ENCODE measurements at regions not wholly inside any gene's neighbourhood (a gene's known extent, or its start where the extent isn't known, plus 50 kb on each side); places are given as distances from the start of the nearest gene placed in this dataset.

DNA sequence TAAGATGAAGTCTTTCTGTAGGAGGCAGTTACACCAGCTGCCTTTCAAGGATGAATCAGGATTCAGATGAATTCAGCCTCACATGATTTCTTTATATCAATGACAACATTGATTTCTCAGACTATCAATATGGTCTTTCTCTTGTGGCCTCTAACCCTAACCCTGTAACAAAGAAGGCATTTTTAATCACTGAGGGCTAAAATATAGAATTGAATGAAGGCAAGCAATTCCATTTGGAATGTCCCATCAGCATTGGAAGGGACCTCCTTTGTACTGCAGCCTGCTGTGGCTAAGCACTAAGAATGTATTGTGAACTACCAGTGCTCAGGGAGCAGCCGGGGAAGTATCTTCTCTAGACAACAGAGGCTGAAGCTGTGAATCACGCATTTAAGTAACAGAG, 90.6 kb upstream of the FRMD6 start:
- Histone ChIP-seq H3K4me3 (ENCODE audit: low read depth in 1 of 2, low read length in 2 of 2) (no peak overlapping the region), H3K4me1 (ENCODE audit: insufficient read depth, low read length) (peaks cover 20% of the 10 kb centered on the region), H3K9ac (ENCODE audit: low read depth, low read length) (no peak overlapping the region), H2AFZ (ENCODE audit: low read depth, low read length) (no peak overlapping the region), H3K36me3 (ENCODE audit: insufficient read depth, low read length) (no peaks in the 10 kb centered on the region), H3K4me2 (ENCODE audit: insufficient read depth, low read length) (no peak overlapping the region), H3K27me3 (ENCODE audit: insufficient read depth, low read length, poor library complexity) (no peaks in the 10 kb centered on the region), H3K9me3 (ENCODE audit: insufficient read depth, low read length, severe bottlenecking) (no peaks in the 10 kb centered on the region), H4K20me1 (ENCODE audit: insufficient read depth, low read length) (no peaks in the 10 kb centered on the region), H3K79me2 (ENCODE audit: insufficient read depth, low read length) (no peaks in the 10 kb centered on the region), H3K27ac (ENCODE audit: low read length) (no peak overlapping the region)
- no peak for TF ChIP-seq EZH2 (IDR thresholded peaks at IDR 0.05; ENCODE audit: borderline replicate concordance, low read depth, low read length, severe bottlenecking)
- TF ChIP-seq, protein P1, sequence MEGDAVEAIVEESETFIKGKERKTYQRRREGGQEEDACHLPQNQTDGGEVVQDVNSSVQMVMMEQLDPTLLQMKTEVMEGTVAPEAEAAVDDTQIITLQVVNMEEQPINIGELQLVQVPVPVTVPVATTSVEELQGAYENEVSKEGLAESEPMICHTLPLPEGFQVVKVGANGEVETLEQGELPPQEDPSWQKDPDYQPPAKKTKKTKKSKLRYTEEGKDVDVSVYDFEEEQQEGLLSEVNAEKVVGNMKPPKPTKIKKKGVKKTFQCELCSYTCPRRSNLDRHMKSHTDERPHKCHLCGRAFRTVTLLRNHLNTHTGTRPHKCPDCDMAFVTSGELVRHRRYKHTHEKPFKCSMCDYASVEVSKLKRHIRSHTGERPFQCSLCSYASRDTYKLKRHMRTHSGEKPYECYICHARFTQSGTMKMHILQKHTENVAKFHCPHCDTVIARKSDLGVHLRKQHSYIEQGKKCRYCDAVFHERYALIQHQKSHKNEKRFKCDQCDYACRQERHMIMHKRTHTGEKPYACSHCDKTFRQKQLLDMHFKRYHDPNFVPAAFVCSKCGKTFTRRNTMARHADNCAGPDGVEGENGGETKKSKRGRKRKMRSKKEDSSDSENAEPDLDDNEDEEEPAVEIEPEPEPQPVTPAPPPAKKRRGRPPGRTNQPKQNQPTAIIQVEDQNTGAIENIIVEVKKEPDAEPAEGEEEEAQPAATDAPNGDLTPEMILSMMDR (IDR thresholded peaks at IDR 0.05; ENCODE audit: borderline replicate concordance, extremely low read depth, low read length, poor library complexity, severe bottlenecking) = no peak
- ATAC-seq (ENCODE audit: insufficient read depth, low read depth) (no peak), DNase-seq (no peak)

DNA sequence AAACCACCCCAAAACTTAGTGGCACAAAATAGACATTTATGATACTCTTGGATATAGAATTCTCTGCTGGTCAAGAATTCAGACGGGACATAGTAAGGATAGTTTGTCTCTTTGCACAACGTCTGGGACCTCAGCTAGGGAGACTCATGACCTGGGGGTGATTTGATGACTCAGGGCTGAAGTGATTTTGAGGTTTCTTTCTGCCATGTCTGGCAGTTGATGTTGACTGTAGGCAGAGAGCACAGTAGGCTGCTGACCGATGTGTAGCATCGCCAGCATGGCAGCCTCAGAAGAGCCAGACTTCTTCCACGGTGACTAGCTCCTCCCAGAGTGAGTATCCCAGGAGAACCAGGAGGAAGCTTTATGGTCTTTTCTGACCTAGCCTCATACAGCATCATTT, 88.9 kb upstream of the FRMD6 start:
- no peaks in the 10 kb centered on the region for H3K27me3 ChIP-seq (ENCODE audit: insufficient read depth, low read length, poor library complexity)
- H3K4me2 ChIP-seq (ENCODE audit: insufficient read depth, low read length) = no peak overlapping the region
- no peak overlapping the region for H3K9ac ChIP-seq (ENCODE audit: low read depth, low read length)
- H3K79me2 ChIP-seq (ENCODE audit: insufficient read depth, low read length) = no peaks in the 10 kb centered on the region
- no peak overlapping the region for H3K27ac ChIP-seq (ENCODE audit: low read length)
- TF ChIP-seq EZH2 (IDR thresholded peaks at IDR 0.05; ENCODE audit: borderline replicate concordance, low read depth, low read length, severe bottlenecking) = no peak
- TF ChIP-seq, protein P1 (IDR thresholded peaks at IDR 0.05; ENCODE audit: borderline replicate concordance, extremely low read depth, low read length, poor library complexity, severe bottlenecking) = no peak
- H2AFZ ChIP-seq (ENCODE audit: low read depth, low read length) = no peak overlapping the region
- no peaks in the 10 kb centered on the region for H3K9me3 ChIP-seq (ENCODE audit: insufficient read depth, low read length, severe bottlenecking)
- H3K4me1 ChIP-seq (ENCODE audit: insufficient read depth, low read length) = peaks cover 36% of the 10 kb centered on the region
- ATAC-seq (ENCODE audit: insufficient read depth, low read depth) = no peak
- H3K36me3 ChIP-seq (ENCODE audit: insufficient read depth, low read length) = no peaks in the 10 kb centered on the region
- no peak for DNase-seq
- H4K20me1 ChIP-seq (ENCODE audit: insufficient read depth, low read length) = no peaks in the 10 kb centered on the region
- H3K4me3 ChIP-seq (ENCODE audit: low read depth in 1 of 2, low read length in 2 of 2) = no peak overlapping the region

DNA sequence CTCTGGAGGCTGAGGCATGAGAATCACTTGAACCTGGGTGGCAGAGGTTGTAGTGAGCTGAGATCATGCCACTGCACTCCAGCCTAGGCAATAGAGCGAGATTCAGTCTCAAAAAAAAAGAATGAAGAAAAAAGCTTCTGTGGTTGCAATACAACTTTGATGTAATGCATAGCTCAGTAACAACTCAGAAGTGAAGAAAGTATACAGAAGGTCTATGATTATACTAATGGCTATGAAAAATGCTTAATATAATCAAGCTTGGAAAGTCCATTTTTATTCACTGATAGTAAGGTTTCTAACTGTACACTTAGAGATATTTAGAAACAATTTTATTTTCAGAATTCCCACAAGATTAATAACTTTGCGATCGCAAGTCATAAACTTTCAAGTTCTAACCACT, 88.2 kb upstream of the FRMD6 start:
- Histone ChIP-seq H3K36me3 (ENCODE audit: insufficient read depth, low read length) (no peaks in the 10 kb centered on the region), H3K9me3 (ENCODE audit: insufficient read depth, low read length, severe bottlenecking) (no peaks in the 10 kb centered on the region), H4K20me1 (ENCODE audit: insufficient read depth, low read length) (no peaks in the 10 kb centered on the region), H3K4me1 (ENCODE audit: insufficient read depth, low read length) (peaks cover 36% of the 10 kb centered on the region), H3K27ac (ENCODE audit: low read length) (no peak overlapping the region), H3K9ac (ENCODE audit: low read depth, low read length) (no peak overlapping the region), H2AFZ (ENCODE audit: low read depth, low read length) (no peak overlapping the region), H3K79me2 (ENCODE audit: insufficient read depth, low read length) (no peaks in the 10 kb centered on the region), H3K4me2 (ENCODE audit: insufficient read depth, low read length) (no peak overlapping the region), H3K27me3 (ENCODE audit: insufficient read depth, low read length, poor library complexity) (no peaks in the 10 kb centered on the region), H3K4me3 (ENCODE audit: low read depth in 1 of 2, low read length in 2 of 2) (no peak overlapping the region)
- ATAC-seq (ENCODE audit: insufficient read depth, low read depth) = no peak
- TF ChIP-seq, protein P1 (IDR thresholded peaks at IDR 0.05; ENCODE audit: borderline replicate concordance, extremely low read depth, low read length, poor library complexity, severe bottlenecking) = no peak
- no peak for DNase-seq

DNA sequence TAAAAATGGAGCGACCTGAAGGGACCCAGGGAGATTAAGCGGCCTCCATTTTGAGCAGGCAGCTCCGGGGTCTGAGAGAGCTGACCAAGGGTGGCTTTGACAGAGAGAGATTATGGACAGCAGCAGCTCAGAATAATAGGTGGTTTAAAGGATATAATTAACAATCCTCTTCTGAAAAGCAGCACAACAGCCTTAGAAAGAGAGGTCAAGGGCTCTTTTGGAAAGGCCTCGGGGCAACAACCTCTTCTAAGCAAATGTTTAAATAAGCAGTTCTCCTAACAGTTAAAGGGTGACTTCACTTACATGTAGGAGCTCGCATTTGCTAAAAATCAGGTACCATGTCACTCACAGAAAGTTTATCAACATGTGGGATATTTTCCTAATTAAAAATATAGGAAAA, 87.2 kb upstream of the FRMD6 start:
- Histone ChIP-seq H3K4me2 (ENCODE audit: insufficient read depth, low read length) (no peak overlapping the region), H4K20me1 (ENCODE audit: insufficient read depth, low read length) (no peaks in the 10 kb centered on the region), H3K27ac (ENCODE audit: low read length) (no peak overlapping the region), H3K9me3 (ENCODE audit: insufficient read depth, low read length, severe bottlenecking) (no peaks in the 10 kb centered on the region), H3K79me2 (ENCODE audit: insufficient read depth, low read length) (no peaks in the 10 kb centered on the region), H3K9ac (ENCODE audit: low read depth, low read length) (no peak overlapping the region), H3K36me3 (ENCODE audit: insufficient read depth, low read length) (no peaks in the 10 kb centered on the region), H3K27me3 (ENCODE audit: insufficient read depth, low read length, poor library complexity) (no peaks in the 10 kb centered on the region), H2AFZ (ENCODE audit: low read depth, low read length) (no peak overlapping the region), H3K4me1 (ENCODE audit: insufficient read depth, low read length) (peaks cover 36% of the 10 kb centered on the region), H3K4me3 (ENCODE audit: low read depth in 1 of 2, low read length in 2 of 2) (no peak overlapping the region)
- DNase-seq (no peak), ATAC-seq (ENCODE audit: insufficient read depth, low read depth) (no peak)
- TF ChIP-seq, protein P1 (IDR thresholded peaks at IDR 0.05; ENCODE audit: borderline replicate concordance, extremely low read depth, low read length, poor library complexity, severe bottlenecking) = no peak
- no peak for TF ChIP-seq EZH2 (IDR thresholded peaks at IDR 0.05; ENCODE audit: borderline replicate concordance, low read depth, low read length, severe bottlenecking)
